NCI-H524 (cell line): ENCODE measurements at regions not wholly inside any gene's neighbourhood (a gene's known extent, or its start where the extent isn't known, plus 50 kb on each side); places are given as distances from the start of the nearest gene placed in this dataset.
A peak's percentile ranks its signal among the peaks of the same experiment; 100 is the strongest.
"Not testable (repeated sequence)": the region's sequence is repeated elsewhere in the genome, so short reads cannot be mapped to it uniquely, and the experiment has no call there.

ENCODE experiments used
- DNase-seq, 2 experiments: peaks; one replicate each; lab custom pipeline; 2025; lab: John Stamatoyannopoulos, UW

DNA sequence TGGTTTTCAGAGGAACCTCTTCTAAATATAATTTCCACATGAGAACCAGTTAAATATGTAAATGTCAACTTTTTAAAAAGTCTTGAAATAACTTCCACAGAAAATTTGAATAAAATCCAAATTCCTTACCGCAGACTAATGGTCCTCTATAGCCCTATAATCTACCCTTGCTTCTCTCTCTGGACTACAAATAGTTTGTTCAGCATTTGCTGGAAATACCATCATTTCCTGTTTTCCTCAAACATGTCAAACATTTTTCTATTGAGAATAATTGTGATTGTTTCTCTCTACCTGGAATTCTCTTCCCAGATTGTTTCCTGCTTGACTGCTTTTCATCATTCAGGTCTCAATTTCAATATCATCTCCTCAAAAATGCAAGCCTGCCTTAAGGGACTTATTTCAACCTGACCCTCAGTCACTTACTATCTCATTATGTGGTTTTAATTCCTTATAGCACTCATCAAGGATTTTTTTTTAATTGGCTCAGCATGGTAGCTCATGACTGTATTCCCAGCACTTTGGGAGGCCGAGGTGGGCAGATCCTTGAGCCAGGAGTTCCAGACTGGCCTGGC, 898.9 kb upstream of the MIR17HG start:
- DNase-seq, result peak in 1 of 2 experiments; percentile 9

DNA sequence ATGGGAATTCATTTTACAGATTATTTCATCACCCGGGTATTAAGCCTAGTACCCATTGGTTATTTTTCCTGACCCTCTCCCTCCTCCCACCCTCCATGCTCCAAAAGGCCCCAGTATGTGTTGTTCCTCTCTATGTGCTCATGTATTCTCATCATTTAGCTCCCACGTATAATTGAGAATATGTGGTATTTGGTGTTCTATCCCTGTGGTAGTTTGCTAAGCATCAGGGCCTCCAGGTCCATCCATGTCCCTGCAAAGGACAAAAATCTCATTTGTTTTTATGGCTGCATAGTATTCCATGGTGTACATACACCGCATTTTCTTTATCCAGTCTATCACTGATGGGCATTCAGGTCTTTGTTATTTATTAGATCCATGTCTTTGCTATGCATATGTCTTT, 894.1 kb upstream of the MIR17HG start:
- DNase-seq, result no peak

DNA sequence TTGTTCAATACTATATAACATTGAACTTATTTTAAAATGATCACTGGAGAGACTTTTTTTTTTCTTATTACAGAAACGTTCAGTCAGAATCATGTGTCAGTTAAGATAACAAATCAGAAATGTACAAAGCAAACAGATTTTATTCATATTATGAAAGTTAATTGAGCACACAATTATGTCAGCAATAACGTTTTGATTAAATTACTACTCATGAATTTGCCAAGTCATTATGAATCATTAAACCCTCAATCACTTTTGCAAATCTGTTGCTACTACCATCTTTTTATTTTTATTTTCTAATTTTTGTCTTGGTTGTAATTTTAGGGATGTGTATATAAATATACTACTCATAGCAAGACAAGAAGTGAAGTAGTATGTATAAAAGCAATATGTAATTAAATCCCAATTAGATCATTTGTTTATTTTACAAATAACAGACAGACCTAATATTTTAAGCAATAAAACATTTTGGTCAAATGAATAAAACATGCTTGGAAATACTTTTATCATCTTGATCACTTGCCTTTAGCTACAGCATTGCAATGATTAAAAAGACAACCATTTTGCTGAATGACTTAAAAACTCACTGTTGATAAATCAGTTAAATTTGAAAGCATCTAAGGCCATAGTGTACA, 893.4 kb upstream of the MIR17HG start:
- DNase-seq, result no peak

DNA sequence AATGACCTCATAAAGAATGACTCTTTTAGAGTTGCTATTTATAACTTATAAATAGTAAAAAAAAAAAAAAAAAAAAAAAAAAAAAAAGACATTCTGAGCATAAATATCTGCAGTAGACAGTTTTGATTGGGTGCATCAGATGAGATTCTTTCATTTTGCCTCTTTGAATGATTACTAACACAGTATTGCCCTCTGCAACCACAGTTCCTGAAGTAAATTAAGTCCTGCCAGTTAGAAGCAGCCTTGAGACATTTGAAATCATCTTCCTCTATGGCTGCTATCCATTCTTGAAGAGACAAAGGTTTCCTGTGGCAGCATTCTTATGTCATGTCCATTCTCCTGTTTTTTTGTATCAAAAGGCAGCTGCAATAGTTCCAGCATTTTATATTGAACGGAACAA, 892.4 kb upstream of the MIR17HG start:
- no peak for DNase-seq

DNA sequence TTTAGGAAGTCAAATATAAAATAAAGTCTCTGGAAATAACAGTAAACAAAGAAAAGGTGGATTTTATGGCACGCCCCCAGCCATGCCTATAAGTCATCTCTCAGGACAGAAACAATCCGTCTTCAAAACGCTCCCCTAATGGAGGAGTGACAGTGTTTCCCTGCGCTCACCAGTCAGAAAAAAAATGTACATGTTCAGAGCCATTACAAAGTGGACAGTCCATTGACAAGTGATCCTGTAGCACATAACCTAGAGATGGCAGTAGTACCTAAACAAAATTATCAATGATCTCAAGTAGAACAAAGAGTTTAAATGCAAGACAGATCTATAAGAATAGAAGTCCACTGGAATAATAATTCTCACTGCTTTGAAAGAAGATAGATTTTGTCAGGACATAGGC, 891.7 kb upstream of the MIR17HG start:
- peak in 1 of 2 experiments; percentile 14 for DNase-seq

DNA sequence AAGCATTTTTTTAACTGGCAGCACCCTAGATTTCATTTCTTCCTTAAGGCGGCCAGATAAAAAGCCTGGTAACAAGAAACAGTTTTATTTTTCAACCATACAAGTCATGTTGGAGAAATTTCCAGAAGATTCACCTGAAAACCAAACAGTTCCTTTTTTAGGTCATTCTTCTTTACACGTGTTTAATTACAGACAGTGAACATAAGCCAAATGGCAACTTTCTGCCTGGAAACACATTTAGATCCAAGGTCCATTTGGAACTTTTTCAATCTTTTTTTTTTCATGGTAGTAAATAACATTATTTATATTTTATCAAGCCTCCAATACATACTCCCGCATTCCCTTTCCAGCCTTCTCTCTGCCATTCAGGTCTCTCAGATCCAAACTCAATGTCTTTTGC, 886.1 kb upstream of the MIR17HG start:
- no peak for DNase-seq

DNA sequence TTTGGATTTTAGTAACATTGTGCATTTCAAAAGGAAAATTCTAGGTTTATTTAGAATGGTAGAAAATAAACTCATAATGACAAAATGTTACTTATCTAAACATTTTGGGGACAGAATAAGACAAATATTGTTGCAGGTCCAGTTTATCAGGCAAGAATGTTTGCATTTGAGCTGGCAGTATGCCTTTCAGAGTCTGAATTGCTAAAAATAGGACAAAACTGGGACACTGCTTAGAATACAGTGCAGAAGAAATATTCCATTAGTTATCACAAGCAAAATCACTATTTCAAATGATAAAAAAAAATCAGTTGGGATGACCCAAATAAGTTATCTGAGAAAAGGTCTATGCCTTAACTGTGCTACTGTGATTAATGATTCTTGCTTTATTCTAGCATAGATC, 870.3 kb upstream of the MIR17HG start:
- DNase-seq, result no peak

DNA sequence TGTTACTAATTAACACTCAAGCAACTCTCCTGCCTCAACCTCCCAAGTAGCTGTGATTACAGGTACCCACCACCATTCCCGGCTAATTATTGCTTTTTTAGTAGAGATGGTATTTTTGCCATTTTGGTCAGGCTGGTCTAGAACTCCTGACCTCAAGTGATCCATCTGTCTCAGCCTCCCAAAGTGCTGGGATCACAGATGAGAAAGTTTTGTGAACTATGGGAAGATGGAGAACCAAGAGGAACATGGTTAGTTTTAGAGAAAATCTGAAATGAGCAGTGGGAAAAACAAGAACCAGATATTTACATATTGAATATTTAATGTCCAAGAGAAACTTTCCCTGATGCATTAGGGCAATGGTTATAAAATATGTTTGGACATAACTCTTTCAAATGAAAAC, 863.6 kb upstream of the MIR17HG start:
- DNase-seq, result no peak

DNA sequence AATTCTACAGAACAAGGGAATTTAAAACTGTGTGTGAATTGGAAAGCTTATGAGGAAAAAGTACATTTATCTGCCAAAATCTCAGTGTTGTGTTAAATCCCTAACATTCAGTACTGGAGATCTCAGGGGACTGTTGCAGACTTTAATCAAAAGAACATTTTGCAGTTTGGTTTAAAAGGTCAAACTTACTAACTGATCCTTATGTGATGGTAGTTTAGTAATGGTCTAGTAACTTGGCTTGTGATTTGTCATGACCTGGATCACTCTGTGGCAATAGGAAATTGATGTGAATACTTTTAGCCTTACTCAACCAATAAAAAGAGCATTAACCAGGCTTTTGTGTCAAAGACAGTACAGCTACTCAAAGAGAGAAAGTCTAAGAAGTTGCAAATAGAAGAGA, 862.1 kb upstream of the MIR17HG start:
- DNase-seq, result no peak

DNA sequence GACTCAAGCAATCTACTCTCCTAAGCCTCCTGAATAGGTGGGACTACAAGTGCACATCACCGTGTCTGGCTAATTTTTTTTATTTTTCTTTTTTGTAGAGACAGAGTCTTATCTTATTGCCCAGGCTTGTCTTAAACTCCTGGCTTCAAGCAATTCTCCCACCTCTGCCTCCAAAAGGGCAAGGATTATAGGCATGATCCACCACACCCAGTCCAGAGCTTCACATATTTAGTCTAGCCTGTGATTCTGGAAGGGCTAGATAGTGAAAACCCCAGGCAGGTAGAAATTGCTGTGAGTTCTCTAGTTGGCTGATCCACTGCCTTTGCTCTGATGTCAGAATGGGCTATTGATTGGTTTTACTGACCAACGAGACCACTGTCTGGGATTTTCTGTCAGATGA, 854.6 kb upstream of the MIR17HG start:
- no peak for DNase-seq

DNA sequence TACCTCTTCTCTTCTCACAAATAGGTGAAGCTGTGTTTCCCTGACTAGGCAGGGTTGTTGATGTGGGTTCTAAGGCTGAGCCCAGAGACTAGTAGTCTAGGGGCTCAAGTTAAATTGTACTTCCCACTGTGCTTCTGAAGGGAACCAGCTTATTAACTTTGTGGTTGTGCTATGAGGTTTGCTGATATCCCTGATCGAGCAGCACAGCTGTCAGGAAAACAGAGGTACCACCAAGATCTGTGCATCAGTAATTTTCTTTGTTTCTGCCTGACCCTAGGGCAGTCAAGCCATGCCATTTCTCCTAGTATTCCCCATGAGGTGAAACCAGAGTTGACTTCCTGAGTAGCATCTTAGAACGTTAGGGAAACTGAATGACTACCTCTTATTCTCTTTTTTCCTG, 853.8 kb upstream of the MIR17HG start:
- DNase-seq, result no peak

DNA sequence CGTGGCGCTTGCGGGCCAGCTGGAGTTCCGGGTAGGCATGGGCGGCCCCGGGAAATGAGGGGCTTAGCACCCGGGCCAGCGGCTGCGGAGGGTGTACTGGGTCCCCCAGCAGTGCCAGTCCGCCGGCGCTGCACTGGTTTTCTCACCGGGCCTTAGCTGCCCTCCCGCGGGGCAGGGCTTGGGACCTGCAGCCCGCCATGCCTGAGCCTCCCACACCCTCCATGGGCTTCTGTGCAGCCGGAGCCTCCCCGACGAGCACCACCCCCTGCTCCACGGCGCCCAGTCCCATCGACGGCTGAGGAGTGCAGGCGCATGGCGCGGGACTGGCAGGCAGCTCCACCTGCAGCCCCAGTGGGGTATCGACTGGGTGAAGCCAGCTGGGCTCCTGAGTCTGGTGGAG, 852.6 kb upstream of the MIR17HG start:
- not testable (repeated sequence) for DNase-seq

DNA sequence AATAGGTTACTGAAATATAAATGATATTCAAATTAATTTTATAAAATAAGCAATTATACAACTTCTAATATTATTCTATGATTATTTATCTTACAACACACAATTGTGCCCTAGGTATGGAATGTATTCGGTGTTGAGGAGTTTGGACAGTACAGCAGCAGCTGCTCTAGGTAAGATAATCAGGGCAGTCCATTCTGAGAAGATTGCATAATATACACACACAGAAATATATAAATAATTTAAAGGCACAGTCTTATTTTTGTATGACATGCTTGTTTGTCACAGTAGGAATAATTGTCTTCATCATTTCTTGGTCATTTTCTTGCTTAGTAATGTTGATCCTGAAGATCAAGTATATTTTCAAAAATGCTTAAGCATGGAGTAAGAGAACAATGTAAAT, 849.4 kb upstream of the MIR17HG start:
- DNase-seq, result no peak

DNA sequence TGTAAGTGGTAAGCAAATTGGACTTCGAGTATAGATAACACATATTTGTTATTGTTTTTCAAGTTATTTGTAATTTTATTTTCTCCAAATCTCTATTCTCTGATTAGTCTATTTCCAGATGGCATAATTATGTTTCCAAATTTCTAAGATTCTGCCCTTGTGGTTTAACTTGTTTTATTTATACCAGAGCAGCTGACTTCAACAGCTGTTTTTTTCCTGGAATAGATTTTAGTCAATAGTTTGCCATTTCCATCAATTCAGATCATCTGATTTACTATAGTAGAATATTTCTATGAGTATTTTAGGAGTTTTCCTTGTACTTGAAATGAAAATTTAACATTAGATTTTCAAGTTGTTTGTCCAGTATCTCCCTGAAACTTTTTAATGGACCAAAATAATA, 848.7 kb upstream of the MIR17HG start:
- no peak for DNase-seq

DNA sequence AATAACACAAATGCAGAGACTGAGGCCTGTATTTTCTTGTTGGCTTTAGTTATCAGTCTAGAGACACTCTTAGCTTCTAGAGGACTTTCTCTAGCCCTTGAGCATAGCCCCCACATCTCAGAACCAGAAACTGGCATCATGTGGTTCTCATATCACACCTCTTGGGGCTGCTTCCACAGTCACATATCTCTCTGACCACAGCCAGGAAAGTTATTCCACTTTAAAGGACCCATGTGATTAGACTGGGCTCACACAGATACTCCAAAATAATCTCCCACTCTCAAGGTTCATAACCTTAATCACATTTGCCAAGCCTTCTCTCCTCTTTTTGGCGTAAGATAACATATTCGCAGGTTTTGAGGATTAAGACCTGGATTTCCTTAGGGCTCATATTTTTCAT, 846.9 kb upstream of the MIR17HG start:
- DNase-seq, result no peak

DNA sequence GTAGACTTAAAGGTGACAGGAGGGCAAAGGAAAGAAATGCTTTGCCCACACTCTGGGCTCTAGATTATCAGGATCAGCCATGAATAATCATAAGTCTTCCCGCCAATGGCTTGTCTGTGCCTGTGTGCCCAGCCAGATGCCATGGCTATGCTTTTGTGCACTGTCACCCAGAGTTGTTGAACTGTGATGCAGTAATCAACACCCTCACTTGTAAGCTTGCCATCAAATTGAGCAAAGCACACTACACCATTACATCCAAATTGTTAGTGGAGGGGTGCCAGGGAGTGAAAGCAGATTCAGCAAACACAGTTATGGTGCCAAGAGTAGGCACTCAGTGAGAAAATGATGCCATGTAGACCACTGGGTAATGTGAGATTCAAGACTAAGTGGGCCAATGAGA, 845.3 kb upstream of the MIR17HG start:
- no peak for DNase-seq

DNA sequence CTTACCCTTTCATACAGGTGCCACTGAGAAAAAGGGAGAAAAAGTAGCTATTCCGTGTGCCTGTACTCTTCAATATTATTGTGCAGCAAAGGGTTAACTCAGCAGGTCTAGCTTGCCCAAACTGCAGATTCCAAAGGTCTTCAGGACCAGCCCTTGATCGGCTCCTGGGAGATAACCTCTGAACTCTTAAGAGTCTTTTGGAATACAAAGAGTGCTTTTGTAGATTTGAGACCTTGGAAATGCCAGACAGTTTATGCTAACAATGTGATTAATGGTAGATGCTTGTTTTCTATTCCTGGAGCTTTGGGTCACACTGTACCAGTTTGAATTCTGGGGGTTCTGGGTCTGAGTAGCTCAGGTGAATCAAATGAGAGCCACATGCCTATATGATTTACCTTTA, 844.7 kb upstream of the MIR17HG start:
- DNase-seq, result no peak

DNA sequence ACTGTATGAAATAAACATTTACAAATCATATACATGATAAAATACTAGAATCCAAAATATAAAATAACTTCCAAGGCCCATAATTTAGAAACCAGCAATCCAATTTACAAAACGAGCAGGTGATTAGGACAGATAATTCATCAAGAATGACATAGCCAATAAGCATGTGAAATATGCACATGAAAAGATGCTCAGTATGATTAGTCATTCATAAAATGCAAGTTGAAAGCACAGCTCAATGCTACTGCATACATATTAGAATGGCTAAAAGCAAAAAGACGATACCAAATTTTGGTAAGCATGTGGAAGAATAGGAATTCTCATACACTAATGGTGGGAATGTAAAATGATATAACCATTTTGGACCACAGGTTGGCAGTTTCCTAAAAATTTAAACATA, 837.2 kb upstream of the MIR17HG start:
- DNase-seq, result no peak

DNA sequence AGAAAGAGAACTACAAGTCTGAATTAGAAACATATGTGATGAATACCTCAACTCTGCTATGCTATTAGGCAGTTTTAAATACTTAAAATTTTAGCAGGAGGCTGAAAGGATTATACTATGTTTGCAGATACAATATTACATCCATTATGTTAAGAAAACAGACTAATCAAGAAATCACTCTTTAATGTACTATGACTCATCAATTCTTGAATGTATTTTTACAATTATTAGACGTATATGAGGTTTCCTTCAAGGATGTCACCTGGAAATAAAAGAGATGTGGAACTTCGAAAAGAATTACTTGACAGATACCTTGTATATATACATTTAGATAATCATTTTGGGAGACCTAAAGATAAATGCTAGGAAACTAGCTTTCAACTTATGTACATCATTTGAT, 835.6 kb upstream of the MIR17HG start:
- DNase-seq, result no peak

DNA sequence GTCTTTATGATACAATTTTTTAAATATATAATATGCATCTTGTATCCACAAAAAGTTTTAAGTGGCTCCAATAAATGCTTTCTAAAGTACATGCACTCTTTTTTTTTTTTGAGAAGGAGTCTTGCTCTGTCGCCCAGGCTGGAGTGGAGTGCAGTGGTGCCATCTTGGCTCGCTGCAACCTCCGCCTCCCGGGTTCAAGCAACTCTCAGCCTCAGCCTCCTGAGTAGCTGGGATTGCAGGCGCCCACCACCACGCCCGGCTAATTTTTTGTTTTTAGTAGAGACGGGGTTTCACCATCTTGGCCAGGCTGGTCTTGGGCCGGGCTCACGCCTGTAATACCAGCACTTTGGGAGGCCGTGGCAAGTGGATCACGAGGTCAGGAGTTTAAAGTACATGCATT, 832.8 kb upstream of the MIR17HG start:
- not testable (repeated sequence) for DNase-seq

DNA sequence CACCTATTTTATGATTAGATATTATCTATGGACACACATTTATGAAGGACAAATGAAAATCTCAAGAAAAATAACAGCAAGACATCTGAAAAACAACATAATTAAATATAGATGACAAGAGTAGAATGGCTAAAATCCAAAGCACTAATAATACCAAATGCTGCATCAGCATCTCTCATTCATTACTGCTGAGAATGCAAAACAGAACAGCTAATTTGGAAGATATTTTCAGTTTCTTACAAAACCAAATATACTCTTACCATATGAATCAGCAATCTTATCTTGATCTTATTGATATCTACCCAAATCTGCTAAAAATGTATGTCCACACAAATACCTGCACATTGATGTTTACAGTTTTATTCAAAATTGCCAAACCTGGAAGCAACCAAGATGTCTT, 829.1 kb upstream of the MIR17HG start:
- DNase-seq, result no peak

DNA sequence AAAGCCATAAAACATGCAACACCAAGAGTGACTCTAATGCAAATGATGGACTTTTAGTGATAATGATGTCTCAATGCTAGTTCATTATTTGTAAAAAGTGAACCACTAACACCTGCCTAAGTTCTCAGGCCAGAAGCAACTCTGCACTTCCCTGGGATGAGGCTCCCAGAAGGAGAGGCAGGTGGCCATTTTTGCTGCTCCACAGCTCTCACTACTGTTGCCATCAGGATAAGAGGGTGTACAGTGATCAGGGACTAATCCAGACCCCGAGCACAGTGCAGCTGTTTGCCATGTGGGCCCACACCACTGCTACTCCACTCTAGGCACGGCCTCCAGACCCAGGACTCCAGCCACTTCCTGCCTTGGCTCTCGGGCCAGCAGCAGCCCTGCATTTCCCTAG, 828.3 kb upstream of the MIR17HG start:
- peak in 1 of 2 experiments; percentile 45 for DNase-seq

DNA sequence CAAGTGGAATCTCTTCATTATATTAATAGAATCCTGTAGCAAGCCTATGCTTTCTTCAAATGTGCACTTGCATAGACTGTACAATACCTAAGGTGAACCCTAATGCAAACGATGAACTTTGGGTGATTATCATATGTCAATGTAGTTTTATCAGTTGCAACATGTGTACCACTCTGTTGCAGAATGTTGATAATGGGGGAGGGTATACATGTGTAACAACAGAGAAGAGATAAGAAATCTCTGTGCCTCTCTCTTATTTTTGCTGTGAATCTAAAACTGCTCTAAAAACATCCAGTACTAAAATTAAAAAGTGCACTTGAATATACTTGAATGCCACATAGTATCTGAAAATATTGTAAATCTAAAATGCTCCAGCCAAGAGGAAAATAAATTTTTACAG, 820.8 kb upstream of the MIR17HG start:
- no peak for DNase-seq

DNA sequence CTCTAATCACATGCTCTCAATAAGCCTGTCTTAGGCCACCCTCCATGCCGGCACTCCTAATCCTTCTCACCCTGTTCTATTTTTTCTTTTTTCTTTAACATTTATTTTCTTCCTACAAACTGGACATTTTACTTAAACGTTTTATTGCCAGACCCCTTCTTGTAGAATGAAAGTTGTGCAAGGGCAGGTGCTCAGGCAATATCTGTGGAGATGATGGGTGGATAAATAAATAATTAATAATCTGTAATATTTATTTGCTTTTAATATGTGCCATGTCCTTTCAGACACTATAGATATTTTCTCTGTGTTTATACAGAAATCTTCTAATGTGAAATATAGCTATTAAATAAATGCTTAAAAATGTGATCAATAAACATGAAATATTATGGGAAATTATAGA, 815.7 kb upstream of the MIR17HG start:
- DNase-seq, result no peak
